Large intestine (tissue), 3 donors: ENCODE measurements at regions not wholly inside any gene's neighbourhood (a gene's known extent, or its start where the extent isn't known, plus 50 kb on each side); places are given as distances from the start of the nearest gene placed in this dataset.
"Not testable (repeated sequence)": the region's sequence is repeated elsewhere in the genome, so short reads cannot be mapped to it uniquely, and the experiment has no call there.

ENCODE experiments used
- DNase-seq, 2 donors: peaks; one replicate each; pipeline versions ENCODE4 v3.0.0 to v3.0.0-alpha.2; 2013
- H3K27ac ChIP-seq: one replicate; pipeline ENCODE4 v1.5.1; 2013; ENCODE audit warnings: low read length
- H3K27me3 ChIP-seq: 2 replicates; pipeline ENCODE4 v1.6.1; 2013; ENCODE audit warnings: low read length; ENCODE audit not compliant: control insufficient read depth, insufficient read depth
- H3K36me3 ChIP-seq: 2 replicates; pipeline ENCODE4 v1.6.1; 2013; ENCODE audit warnings: low read length; ENCODE audit not compliant: control insufficient read depth, insufficient read depth
- H3K4me1 ChIP-seq: one replicate; pipeline ENCODE4 v1.6.1; 2013; ENCODE audit warnings: low read length; ENCODE audit not compliant: control insufficient read depth, insufficient read depth
- H3K4me3 ChIP-seq: one replicate; pipeline ENCODE4 v1.5.1; 2013; ENCODE audit warnings: low read length
- H3K9me3 ChIP-seq: one replicate; pipeline ENCODE4 v1.6.1; 2013; ENCODE audit warnings: mild to moderate bottlenecking, low read depth, low read length, moderate library complexity; ENCODE audit not compliant: control insufficient read depth
- WGBS: methylation state at CpG from one replicate; pipeline ENCODE4 v1.1.5; 2013; ENCODE audit warnings: low lambda C conversion rate; ENCODE audit not compliant: insufficient coverage; 5-methylcytosine and 5-hydroxymethylcytosine counted together

GRCh38 chr18:70720607-70721006, 431.8 kb downstream of the SOCS6 start:
- DNase-seq: no peak
- H3K4me1 ChIP-seq: no peaks in the 10 kb centered on the region
- H3K36me3 ChIP-seq: no peaks in the 10 kb centered on the region
- H3K4me3 ChIP-seq: no peak overlapping the region
- no peak overlapping the region for H3K27ac ChIP-seq
- H3K9me3 ChIP-seq: no peaks in the 10 kb centered on the region
- 90% methylated on average over 3 of the region's 5 CpGs for WGBS
- H3K27me3 ChIP-seq: no peaks in the 10 kb centered on the region

- DNase-seq: no peak
- no peaks in the 10 kb centered on the region for H3K36me3 ChIP-seq
- WGBS: 94% methylated on average over 2 of the region's 3 CpGs
- H3K4me3 ChIP-seq: no peak overlapping the region
- no peak overlapping the region for H3K27ac ChIP-seq
- H3K9me3 ChIP-seq: no peaks in the 10 kb centered on the region
- no peaks in the 10 kb centered on the region for H3K27me3 ChIP-seq
- H3K4me1 ChIP-seq: no peaks in the 10 kb centered on the region
Observed at GRCh38 chr18:70709720-70710119, 420.9 kb downstream of the SOCS6 start.

GRCh38 chr18:70709144-70709543, 420.3 kb downstream of the SOCS6 start:
- Histone ChIP-seq H3K9me3 (no peaks in the 10 kb centered on the region), H3K36me3 (no peaks in the 10 kb centered on the region), H3K4me1 (no peaks in the 10 kb centered on the region), H3K27me3 (no peaks in the 10 kb centered on the region), H3K4me3 (no peak overlapping the region), H3K27ac (no peak overlapping the region)
- WGBS: 60% methylated on average over 1 of the region's 4 CpGs
- no peak for DNase-seq

GRCh38 chr18:70705831-70706416, 417.1 kb downstream of the SOCS6 start:
- no peaks in the 10 kb centered on the region for H3K27me3 ChIP-seq
- no peak for DNase-seq
- no peaks in the 10 kb centered on the region for H3K4me1 ChIP-seq
- no peak overlapping the region for H3K4me3 ChIP-seq
- no peaks in the 10 kb centered on the region for H3K36me3 ChIP-seq
- no peak overlapping the region for H3K27ac ChIP-seq
- H3K9me3 ChIP-seq: no peaks in the 10 kb centered on the region
- WGBS: 100% methylated on average over 1 of the region's 3 CpGs

- Histone ChIP-seq H3K9me3 (no peaks in the 10 kb centered on the region), H3K4me1 (no peaks in the 10 kb centered on the region), H3K27ac (no peak overlapping the region), H3K4me3 (no peak overlapping the region), H3K36me3 (no peaks in the 10 kb centered on the region), H3K27me3 (no peaks in the 10 kb centered on the region)
- no peak for DNase-seq
Observed at GRCh38 chr18:70700496-70700895, 411.7 kb downstream of the SOCS6 start.

GRCh38 chr18:70698574-70698973, 409.7 kb downstream of the SOCS6 start:
- 83% methylated on average over 1 of the region's 3 CpGs for WGBS
- H3K36me3 ChIP-seq: no peaks in the 10 kb centered on the region
- no peaks in the 10 kb centered on the region for H3K9me3 ChIP-seq

GRCh38 chr18:70693246-70693645, 404.4 kb downstream of the SOCS6 start:
- Histone ChIP-seq H3K36me3 (no peaks in the 10 kb centered on the region), H3K9me3 (no peaks in the 10 kb centered on the region), H3K27ac (no peak overlapping the region), H3K4me3 (no peak overlapping the region), H3K4me1 (no peaks in the 10 kb centered on the region), H3K27me3 (no peaks in the 10 kb centered on the region)
- no CpG with 5 or more reads among the region's 6 CpGs for WGBS
- DNase-seq: no peak

More at GRCh38 chr18:70698574-70698973, 409.7 kb downstream of the SOCS6 start:
- H3K4me1 ChIP-seq: no peaks in the 10 kb centered on the region
- peak; percentile 2 to 14 for DNase-seq
- H3K4me3 ChIP-seq: no peak overlapping the region
- no peaks in the 10 kb centered on the region for H3K27me3 ChIP-seq
- H3K27ac ChIP-seq: no peak overlapping the region

GRCh38 chr18:70689765-70690164, 400.9 kb downstream of the SOCS6 start:
- not testable (repeated sequence) for DNase-seq, H3K27me3 ChIP-seq, H3K4me1 ChIP-seq, H3K27ac ChIP-seq, H3K9me3 ChIP-seq, H3K4me3 ChIP-seq, H3K36me3 ChIP-seq
- WGBS: no CpG with 5 or more reads among the region's 5 CpGs

GRCh38 chr18:70688286-70688685, 399.4 kb downstream of the SOCS6 start:
- no peak overlapping the region for H3K4me3 ChIP-seq
- no peaks in the 10 kb centered on the region for H3K4me1 ChIP-seq
- DNase-seq: no peak
- no peaks in the 10 kb centered on the region for H3K9me3 ChIP-seq
- no CpG with 5 or more reads among the region's 1 CpG for WGBS
- no peaks in the 10 kb centered on the region for H3K36me3 ChIP-seq
- no peak overlapping the region for H3K27ac ChIP-seq
- no peaks in the 10 kb centered on the region for H3K27me3 ChIP-seq

GRCh38 chr18:70684821-70685220, 396.0 kb downstream of the SOCS6 start:
- Histone ChIP-seq H3K36me3 (no peaks in the 10 kb centered on the region), H3K9me3 (no peaks in the 10 kb centered on the region), H3K4me3 (no peak overlapping the region), H3K4me1 (no peaks in the 10 kb centered on the region), H3K27ac (no peak overlapping the region), H3K27me3 (no peaks in the 10 kb centered on the region)
- no peak for DNase-seq
- no CpG with 5 or more reads among the region's 2 CpGs for WGBS

- DNase-seq: no peak
- WGBS: 77% methylated on average over 5 of the region's 5 CpGs
Observed at GRCh38 chr18:70683263-70683662, 394.4 kb downstream of the SOCS6 start.

More at GRCh38 chr18:70683263-70683662, 394.4 kb downstream of the SOCS6 start:
- Histone ChIP-seq H3K27me3 (no peaks in the 10 kb centered on the region), H3K4me3 (no peak overlapping the region), H3K36me3 (no peaks in the 10 kb centered on the region), H3K9me3 (no peaks in the 10 kb centered on the region), H3K4me1 (no peaks in the 10 kb centered on the region), H3K27ac (no peak overlapping the region)
